Epidermal melanocyte (primary cell): ENCODE measurements at regions not wholly inside any gene's neighbourhood (a gene's known extent, or its start where the extent isn't known, plus 50 kb on each side); places are given as distances from the start of the nearest gene placed in this dataset.

Experiments used
- DNase-seq: peaks from one replicate; pipeline ENCODE4 v3.0.0; 2011; ENCODE audit warnings: low spot score; ENCODE audit not compliant: insufficient read length

DNA sequence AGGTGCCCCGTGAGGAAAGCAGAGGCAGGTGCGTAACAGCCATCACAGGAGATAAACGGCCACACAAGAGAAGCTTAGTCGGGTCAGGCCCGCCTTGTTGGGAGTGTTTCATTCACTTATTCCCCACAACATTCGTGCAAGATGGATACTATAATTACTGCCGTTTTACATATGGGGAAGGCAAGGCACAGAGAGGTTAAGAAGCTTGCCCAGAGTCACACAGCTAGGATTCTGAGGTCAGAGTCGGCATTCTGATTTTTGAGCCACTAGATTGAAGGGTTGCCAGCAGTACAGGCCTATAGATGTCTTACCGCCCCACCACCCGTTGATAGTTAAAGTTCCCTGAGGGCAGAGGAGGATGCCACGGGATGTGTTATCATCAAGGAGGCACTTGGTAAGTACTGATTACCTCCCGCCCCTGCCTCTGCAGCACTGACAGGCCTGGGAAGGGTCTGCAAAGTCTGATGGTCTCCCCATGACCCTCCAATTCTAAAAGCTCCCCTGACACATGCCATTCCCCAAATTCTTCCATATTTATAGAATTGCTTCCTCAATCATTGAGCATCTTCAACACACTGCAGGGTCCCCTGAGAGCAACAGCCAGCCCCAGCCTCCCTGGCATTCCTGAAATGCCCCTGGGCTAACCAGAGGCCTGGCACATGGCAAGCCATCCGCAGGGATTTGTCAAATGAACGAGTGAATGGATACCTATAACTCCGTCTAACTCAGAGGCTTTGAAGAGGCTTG, 74.7 kb upstream of the CLDN14 start:
- DNase-seq: no peak

GRCh38 chr21:36555199-36555800, 75.4 kb upstream of the CLDN14 start:
- DNase-seq: no peak

- DNase-seq: no peak
These were observed 77.4 kb upstream of the CLDN14 start for GRCh38 chr21:36557316-36557715.

DNA sequence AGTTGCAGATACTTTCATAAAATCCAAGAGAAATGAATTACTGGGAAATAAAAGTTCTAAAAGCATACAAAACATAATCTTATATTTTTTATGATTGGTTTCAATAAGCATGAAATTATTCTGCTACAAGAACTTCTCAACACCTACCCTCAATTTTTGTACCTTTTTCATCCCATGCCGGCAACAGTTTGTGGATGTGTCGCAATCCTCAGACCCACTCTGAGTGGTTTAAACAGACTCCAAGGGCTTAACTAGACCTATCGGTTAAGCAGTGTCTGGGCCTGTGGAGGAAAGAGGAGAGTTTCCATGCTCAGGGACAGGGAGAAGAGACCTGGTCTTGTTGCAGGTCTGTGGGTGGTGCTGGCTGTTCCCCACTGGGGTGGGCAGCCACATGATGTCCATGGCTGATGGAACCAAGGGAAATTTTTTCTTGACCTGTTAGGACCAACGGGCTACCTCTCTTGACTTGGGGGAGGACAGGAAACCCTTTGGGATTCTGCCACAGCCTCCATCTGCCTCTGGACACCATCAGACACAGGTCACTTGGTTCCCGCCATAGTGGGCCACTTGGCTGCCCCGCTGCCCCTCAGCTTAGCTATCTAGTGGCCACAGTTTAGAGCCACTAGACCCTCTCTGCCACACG, 81.1 kb upstream of the CLDN14 start:
- no peak for DNase-seq

GRCh38 chr21:36563341-36563926, 83.5 kb upstream of the CLDN14 start:
- no peak for DNase-seq

- no peak for DNase-seq
These were observed 84.7 kb upstream of the CLDN14 start for GRCh38 chr21:36564647-36565046.

DNA sequence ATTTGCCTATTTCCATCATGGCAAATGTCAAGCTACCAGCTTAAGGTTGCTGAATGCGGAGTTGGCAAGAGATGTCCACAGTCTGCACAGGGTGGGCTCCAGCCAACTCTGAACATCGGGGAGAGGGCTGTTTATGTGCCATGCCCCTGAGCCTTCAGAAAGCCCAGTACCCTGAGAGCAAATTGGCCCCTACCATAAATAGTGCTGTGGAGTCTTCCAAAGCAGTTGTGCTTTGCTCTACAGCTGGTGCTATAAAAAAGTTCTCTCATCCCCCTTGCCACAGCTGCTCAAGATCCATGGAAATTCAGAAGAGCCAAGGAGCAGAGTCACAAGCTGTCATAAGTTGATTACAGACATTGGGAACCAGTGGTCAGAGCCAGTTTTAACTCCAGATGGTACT, 85.6 kb upstream of the CLDN14 start:
- DNase-seq: no peak

- DNase-seq: no peak
These were observed 86.7 kb upstream of the CLDN14 start for GRCh38 chr21:36566644-36567043.

DNA sequence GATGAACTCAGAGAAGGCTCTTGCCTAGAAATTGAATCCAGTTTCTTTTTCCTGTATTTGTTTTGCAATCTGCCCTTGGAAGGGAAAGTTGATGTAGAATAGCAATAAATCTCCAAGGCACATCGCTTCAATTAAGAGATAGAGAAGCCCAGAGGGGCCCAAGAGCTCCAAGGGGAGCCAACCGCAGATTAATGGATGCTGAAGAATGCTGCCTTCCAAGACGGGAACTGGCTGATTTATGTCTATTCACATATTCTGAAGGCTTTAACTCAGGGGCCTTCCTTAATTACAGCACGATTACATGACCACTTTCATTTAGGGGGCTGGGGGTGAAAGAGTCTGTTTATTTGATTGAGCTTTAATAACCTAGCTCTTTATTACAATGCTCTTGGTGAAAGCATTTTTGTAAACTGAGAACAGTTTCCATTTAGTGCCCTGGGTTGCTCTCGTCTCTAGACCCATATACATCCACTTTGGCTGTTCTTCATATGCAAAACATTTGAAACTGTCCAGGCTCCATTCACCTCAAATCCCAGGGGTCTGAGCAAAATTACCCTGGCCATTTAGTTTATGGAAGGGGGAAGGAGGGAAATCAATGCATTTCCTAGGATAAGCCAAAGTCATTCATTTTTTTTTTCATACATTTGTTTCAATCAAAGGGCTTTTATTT, 87.4 kb upstream of the CLDN14 start:
- DNase-seq: no peak

GRCh38 chr21:36569511-36569910, 89.6 kb upstream of the CLDN14 start:
- DNase-seq: no peak

GRCh38 chr21:36571556-36571955, 91.6 kb upstream of the CLDN14 start:
- no peak for DNase-seq

DNA sequence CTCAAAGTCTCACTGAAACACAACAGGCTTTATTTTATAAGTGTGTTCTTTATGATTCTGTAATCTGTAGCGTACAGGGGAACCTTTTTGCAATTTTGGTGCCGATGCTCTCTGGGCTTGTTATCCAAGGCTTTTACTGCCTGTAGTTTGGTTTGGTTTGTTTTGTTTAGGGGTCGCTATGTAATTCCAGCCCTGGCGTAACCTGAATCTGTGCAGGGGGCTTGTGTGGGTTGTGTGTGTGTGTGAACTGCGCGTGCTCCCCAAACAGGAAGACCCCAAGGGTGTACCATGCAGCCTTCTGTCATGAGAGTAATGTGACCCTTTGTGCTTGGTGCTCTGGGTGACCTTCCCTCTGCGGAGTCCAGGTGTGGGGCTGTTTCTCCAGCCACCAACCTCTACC, 92.1 kb upstream of the CLDN14 start:
- DNase-seq: no peak

DNA sequence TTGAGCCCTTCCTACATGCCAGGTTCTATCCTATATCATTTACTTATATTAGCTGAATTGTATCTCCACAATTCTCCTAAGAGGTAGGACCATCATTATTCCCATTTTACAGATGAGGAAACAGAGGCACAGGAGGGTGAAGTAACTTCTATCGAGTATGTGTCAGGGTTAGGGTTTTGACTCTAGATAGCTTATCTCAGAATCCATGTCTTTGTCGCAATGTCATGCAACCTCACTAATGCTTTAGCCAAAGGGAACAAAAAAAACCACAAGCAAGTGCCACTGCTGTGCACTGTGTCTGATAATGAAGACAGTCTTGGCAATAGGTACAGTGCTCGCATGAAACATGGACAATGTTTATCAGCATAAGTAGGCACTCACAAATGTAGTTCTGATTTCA, 95.4 kb upstream of the CLDN14 start:
- DNase-seq: no peak

GRCh38 chr21:36576441-36576840, 96.5 kb upstream of the CLDN14 start:
- no peak for DNase-seq

- DNase-seq: no peak
These were observed 100.0 kb upstream of the CLDN14 start for GRCh38 chr21:36579898-36580297.

GRCh38 chr21:36582271-36582670, 102.3 kb upstream of the CLDN14 start:
- no peak for DNase-seq

GRCh38 chr21:36583591-36583990, 103.7 kb upstream of the CLDN14 start:
- DNase-seq: no peak

DNA sequence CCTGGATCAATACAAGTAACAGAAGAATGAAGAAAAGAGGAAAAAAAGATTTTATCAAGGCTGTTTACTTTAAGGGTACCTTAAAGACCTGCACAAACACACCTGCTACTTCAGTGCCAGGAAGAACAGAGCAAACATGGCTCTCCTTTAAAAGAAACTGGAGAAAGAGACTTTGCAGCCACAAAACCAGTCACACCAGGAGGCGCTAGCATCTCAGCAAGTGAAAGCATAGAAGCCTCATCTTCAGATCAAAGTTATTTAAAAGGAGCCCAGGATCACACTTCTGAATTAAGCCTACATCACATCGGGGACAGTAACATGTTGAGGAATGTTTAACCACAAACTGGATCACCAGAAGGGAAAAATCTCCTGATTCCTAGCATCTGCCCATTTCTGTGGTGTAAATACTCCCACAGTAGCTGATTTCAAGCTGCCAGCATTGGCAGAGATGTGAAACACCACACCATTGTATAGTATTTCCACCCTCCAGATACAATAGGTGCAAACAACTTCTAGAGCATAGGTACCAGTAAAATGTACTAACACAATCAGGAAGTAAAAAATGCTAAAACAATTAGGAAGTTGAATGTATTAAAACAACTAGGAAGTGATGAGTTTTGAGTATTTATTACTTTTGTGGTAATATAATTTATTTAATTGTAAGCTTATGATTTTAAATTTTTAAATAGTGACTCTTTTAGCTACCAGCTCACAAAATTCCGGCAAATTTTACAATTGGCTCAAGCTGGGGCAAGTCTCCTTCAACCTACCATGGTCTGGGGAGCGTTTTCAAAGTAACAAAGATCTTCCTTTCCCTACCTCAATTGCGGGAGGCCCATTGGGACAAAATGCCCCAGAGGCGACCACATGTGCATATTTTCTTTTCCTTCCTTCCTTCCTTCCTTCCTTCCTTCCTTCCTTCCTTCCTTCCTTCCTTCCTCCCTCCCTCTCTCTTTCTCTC, 105.3 kb upstream of the CLDN14 start:
- no peak for DNase-seq

DNA sequence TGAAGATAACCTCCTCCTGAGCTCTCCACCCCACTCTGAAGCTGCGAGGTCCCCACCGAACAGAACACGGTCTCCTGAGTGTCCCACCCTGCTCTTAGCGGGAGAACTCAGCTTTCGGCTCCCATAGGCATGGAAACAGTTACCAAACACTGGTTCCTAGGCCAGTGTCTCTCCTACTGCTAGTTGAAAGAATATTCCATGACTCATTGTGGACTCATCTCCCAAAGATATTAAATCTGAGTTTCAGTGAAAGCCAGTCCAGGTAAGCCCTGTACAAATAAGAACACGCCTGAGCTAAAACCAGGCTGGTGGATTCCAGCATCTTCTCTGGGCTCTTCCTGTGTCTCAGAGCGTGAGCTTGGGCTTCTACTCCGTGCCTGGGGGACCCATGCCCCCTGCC, 107.5 kb upstream of the CLDN14 start:
- no peak for DNase-seq

DNA sequence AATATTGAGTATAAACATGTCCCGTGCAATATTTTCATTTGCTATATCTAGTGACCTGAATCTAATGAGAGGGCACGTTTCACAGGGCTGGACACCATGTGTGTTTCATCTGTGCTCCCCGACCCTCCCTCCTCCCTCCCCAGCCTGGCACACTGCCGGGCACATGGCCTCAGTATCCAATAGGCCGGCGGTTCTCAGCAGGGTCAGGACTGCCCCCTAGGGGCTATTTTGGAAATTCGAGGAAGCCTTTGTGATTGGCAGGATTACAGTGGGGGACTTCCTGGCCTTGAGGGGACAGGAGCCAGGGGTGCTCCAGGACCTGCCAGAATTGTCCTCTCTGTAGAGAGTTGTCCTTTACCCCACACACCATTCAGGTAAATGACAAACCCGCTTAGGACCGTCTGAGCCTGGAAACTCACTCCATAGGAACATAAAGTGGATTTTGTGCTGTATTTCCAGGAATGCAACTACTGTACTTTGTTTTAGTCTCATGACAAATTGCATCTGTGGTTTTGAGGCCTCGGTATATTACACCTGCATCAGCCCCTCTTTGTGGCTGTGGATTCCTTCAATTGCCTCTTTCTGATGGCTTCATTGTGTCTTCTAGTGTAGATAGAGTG, 109.5 kb upstream of the SIM2 start:
- no peak for DNase-seq
